ENCODE measurements at regions not wholly inside any gene's neighbourhood (a gene's known extent, or its start where the extent isn't known, plus 50 kb on each side); places are given as distances from the start of the nearest gene placed in this dataset.

DNA sequence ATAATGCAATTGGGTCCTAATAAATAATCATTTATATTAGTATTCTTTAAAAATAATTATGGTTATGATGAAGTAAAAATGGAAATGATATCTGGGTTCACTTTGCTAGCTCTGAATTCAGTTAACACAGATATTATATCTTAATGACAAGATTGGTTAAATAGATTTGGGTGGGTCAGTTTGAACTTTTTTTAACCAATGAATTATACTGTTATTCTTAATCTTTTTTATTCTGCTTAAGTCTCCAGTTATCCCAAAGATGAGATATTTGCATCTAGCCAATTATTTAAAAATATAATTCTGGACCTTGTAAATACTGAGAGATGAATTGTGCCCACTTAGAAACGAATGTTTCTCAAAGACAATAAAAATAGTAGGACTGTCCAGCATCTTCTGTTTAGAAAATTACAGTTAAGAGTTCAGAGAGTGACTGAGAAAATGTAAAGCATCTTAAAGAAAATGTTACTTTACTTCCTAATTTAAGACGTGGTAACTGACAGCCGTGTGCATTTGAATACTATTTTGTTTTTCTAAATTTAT, 345.2 kb downstream of the USP25 start:
- TF ChIP-seq POLR2A (IDR thresholded peaks at IDR 0.05) (no peak), CTCF (IDR thresholded peaks at IDR 0.05) (no peak)
